Smooth muscle cell (in vitro differentiated cells): ENCODE measurements at regions not wholly inside any gene's neighbourhood (a gene's known extent, or its start where the extent isn't known, plus 50 kb on each side); places are given as distances from the start of the nearest gene placed in this dataset.

ENCODE experiments used
- DNase-seq: peaks from one replicate; lab custom pipeline; 2025; ENCODE audit not compliant: unreplicated experiment; lab: John Stamatoyannopoulos, UW
- H2AFZ ChIP-seq: fragments of 200-600 bp; sonication (generic); 2 replicates; pipeline ENCODE4 v1.6.0; 2016; ENCODE audit warnings: antibody characterized with exemption, low read depth, mild to moderate bottlenecking
- H3F3A ChIP-seq: fragments of 200-600 bp; sonication (generic); 2 replicates; pipeline ENCODE4 v1.6.0; 2017; ENCODE audit warnings: antibody characterized with exemption, low read depth
- H3K27ac ChIP-seq: fragments of 200-600 bp; sonication (generic); 2 replicates; pipeline ENCODE4 v1.5.1; 2016; ENCODE audit warnings: low read depth, mild to moderate bottlenecking
- H3K27me3 ChIP-seq: fragments of 200-600 bp; sonication (generic); 2 replicates; pipeline ENCODE4 v1.6.1; 2016; ENCODE audit warnings: low read depth, mild to moderate bottlenecking
- H3K36me3 ChIP-seq: fragments of 200-600 bp; sonication (generic); 2 replicates; pipeline ENCODE4 v1.5.1; 2016; ENCODE audit warnings: low read depth
- H3K4me1 ChIP-seq: fragments of 200-600 bp; sonication (generic); 2 replicates; pipeline ENCODE4 v1.5.1; 2016; ENCODE audit warnings: low read depth
- H3K4me2 ChIP-seq: fragments of 200-600 bp; sonication (generic); 2 replicates; pipeline ENCODE4 v1.6.0; 2016; ENCODE audit warnings: mild to moderate bottlenecking
- H3K4me3 ChIP-seq: fragments of 200-600 bp; sonication (generic); 2 replicates; pipeline ENCODE4 v1.5.1; 2016; ENCODE audit warnings: mild to moderate bottlenecking
- H3K79me2 ChIP-seq: fragments of 200-600 bp; sonication (generic); 2 replicates; pipeline ENCODE4 v1.6.0; 2016; ENCODE audit warnings: low read depth, mild to moderate bottlenecking
- H3K9ac ChIP-seq: fragments of 200-600 bp; sonication (generic); 2 replicates; pipeline ENCODE4 v1.6.0; 2016; ENCODE audit warnings: low read depth
- H3K9me3 ChIP-seq: fragments of 200-600 bp; sonication (generic); replicated peaks from 2 replicates; pipeline ENCODE4 v1.5.1; 2016; ENCODE audit warnings: low read depth
- H4K20me1 ChIP-seq: fragments of 200-600 bp; sonication (generic); 2 replicates; pipeline ENCODE4 v1.6.0; 2016; ENCODE audit warnings: low read depth
- WGBS: methylation state at CpG from one replicate; pipeline ENCODE4 v1.1.7; 2016; ENCODE audit warnings: low lambda C conversion rate; 5-methylcytosine and 5-hydroxymethylcytosine counted together
- TF ChIP-seq, protein P1 (sequence below): fragments of 200-600 bp; sonication (generic); IDR thresholded peaks from 2 replicates; pipeline ENCODE4 v1.5.1; 2017; ENCODE audit warnings: borderline replicate concordance, mild to moderate bottlenecking, antibody characterized with exemption; ENCODE audit not compliant: insufficient read depth, poor library complexity, severe bottlenecking

GRCh38 chr5:126720369-126720768 lies 56.6 kb upstream of the LMNB1 start:
- TF ChIP-seq, protein P1, sequence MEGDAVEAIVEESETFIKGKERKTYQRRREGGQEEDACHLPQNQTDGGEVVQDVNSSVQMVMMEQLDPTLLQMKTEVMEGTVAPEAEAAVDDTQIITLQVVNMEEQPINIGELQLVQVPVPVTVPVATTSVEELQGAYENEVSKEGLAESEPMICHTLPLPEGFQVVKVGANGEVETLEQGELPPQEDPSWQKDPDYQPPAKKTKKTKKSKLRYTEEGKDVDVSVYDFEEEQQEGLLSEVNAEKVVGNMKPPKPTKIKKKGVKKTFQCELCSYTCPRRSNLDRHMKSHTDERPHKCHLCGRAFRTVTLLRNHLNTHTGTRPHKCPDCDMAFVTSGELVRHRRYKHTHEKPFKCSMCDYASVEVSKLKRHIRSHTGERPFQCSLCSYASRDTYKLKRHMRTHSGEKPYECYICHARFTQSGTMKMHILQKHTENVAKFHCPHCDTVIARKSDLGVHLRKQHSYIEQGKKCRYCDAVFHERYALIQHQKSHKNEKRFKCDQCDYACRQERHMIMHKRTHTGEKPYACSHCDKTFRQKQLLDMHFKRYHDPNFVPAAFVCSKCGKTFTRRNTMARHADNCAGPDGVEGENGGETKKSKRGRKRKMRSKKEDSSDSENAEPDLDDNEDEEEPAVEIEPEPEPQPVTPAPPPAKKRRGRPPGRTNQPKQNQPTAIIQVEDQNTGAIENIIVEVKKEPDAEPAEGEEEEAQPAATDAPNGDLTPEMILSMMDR: no peak
- Histone ChIP-seq H3K27ac (no peak overlapping the region), H3F3A (no peaks in the 10 kb centered on the region), H3K4me2 (no peak overlapping the region), H3K4me1 (no peaks in the 10 kb centered on the region), H3K9ac (no peak overlapping the region), H4K20me1 (no peaks in the 10 kb centered on the region), H3K27me3 (no peaks in the 10 kb centered on the region), H3K4me3 (no peak overlapping the region), H3K36me3 (no peaks in the 10 kb centered on the region), H3K9me3 (no peaks in the 10 kb centered on the region), H3K79me2 (no peaks in the 10 kb centered on the region), H2AFZ (no peak overlapping the region)
- no peak for DNase-seq
- 96% methylated on average over 4 of the region's 4 CpGs for WGBS

- Histone ChIP-seq H3F3A (no peaks in the 10 kb centered on the region), H3K4me3 (no peak overlapping the region), H3K27ac (no peak overlapping the region), H3K79me2 (no peaks in the 10 kb centered on the region), H3K27me3 (no peaks in the 10 kb centered on the region), H4K20me1 (no peaks in the 10 kb centered on the region), H3K36me3 (no peaks in the 10 kb centered on the region), H3K4me1 (no peaks in the 10 kb centered on the region), H3K9me3 (no peaks in the 10 kb centered on the region), H3K4me2 (no peak overlapping the region), H2AFZ (no peak overlapping the region), H3K9ac (no peak overlapping the region)
- DNase-seq: no peak
- TF ChIP-seq, protein P1: no peak
- WGBS: 89% methylated on average over 2 of the region's 2 CpGs
Observed at GRCh38 chr5:126723643-126724042, 53.3 kb upstream of the LMNB1 start.
